IgD-negative memory B cell (primary cell): ENCODE measurements at regions not wholly inside any gene's neighbourhood (a gene's known extent, or its start where the extent isn't known, plus 50 kb on each side); places are given as distances from the start of the nearest gene placed in this dataset.
"Not testable (repeated sequence)": the region's sequence is repeated elsewhere in the genome, so short reads cannot be mapped to it uniquely, and the experiment has no call there.

Experiments used
- H3K27ac Mint-ChIP-seq, 3 donors: one replicate each; pipeline ENCODE4 v1.8.0; 2020 to 2022; ENCODE audit warnings: mild to moderate bottlenecking in 3 of 3, mixed read lengths in 3 of 3, moderate library complexity in 1 of 3
- H3K27me3 Mint-ChIP-seq: one replicate; pipeline ENCODE4 v1.8.0; 2021; ENCODE audit warnings: mixed read lengths
- H3K36me3 Mint-ChIP-seq: one replicate; pipeline ENCODE4 v1.8.0; 2020; ENCODE audit warnings: mild to moderate bottlenecking, mixed read lengths
- H3K4me1 Mint-ChIP-seq, 3 donors: one replicate each; pipeline ENCODE4 v1.8.0; 2020 to 2022; ENCODE audit warnings: mixed read lengths in 3 of 3, mild to moderate bottlenecking in 1 of 3
- H3K4me3 Mint-ChIP-seq, 4 donors: one replicate each; pipeline ENCODE4 v1.8.0; 2020 to 2022; ENCODE audit warnings: mild to moderate bottlenecking in 4 of 4, mixed read lengths in 4 of 4, moderate library complexity in 3 of 4
- H3K9me3 Mint-ChIP-seq, 3 donors: one replicate each; pipeline ENCODE4 v1.8.0; 2020 to 2021; ENCODE audit warnings: mixed read lengths in 3 of 3, mild to moderate bottlenecking in 1 of 3

- H3K4me1 Mint-ChIP-seq, H3K36me3 Mint-ChIP-seq, H3K9me3 Mint-ChIP-seq, H3K4me3 Mint-ChIP-seq, H3K27me3 Mint-ChIP-seq, H3K27ac Mint-ChIP-seq: not testable (repeated sequence)
Observed at GRCh38 chr2:132220589-132220988, 58.8 kb upstream of the ANKRD30BL start.

GRCh38 chr2:132221886-132222285, 60.1 kb upstream of the ANKRD30BL start:
- H3K27me3 Mint-ChIP-seq, H3K27ac Mint-ChIP-seq, H3K9me3 Mint-ChIP-seq, H3K4me3 Mint-ChIP-seq, H3K4me1 Mint-ChIP-seq, H3K36me3 Mint-ChIP-seq: not testable (repeated sequence)

- Mint-ChIP-seq H3K4me3 (no peak overlapping the region), H3K27me3 (peaks cover 2% of the 10 kb centered on the region), H3K4me1 (no peaks in the 10 kb centered on the region), H3K9me3 (peaks cover 6 to 9% (median 6%) of the 10 kb centered on the region in 3 donors), H3K27ac (no peak overlapping the region), H3K36me3 (no peaks in the 10 kb centered on the region)
Observed at GRCh38 chr2:132252191-132252893, 90.6 kb upstream of the ANKRD30BL start.

- no peaks in the 10 kb centered on the region for H3K36me3 Mint-ChIP-seq
- no peaks in the 10 kb centered on the region for H3K4me1 Mint-ChIP-seq
- peaks cover 6 to 9% (median 6%) of the 10 kb centered on the region in 3 donors for H3K9me3 Mint-ChIP-seq
- no peak overlapping the region for H3K4me3 Mint-ChIP-seq
- H3K27ac Mint-ChIP-seq, result no peak overlapping the region
- peaks cover 6% of the 10 kb centered on the region for H3K27me3 Mint-ChIP-seq
Observed at GRCh38 chr2:132252894-132253264, 91.1 kb upstream of the ANKRD30BL start.

- no peaks in the 10 kb centered on the region for H3K36me3 Mint-ChIP-seq
- peaks cover 6% of the 10 kb centered on the region for H3K27me3 Mint-ChIP-seq
- peak overlapping the region in 1 of 4 donors; percentile 12 for H3K4me3 Mint-ChIP-seq
- peaks cover 6 to 9% (median 6%) of the 10 kb centered on the region in 3 donors for H3K9me3 Mint-ChIP-seq
- H3K4me1 Mint-ChIP-seq, result no peaks in the 10 kb centered on the region
- no peak overlapping the region for H3K27ac Mint-ChIP-seq
Observed at GRCh38 chr2:132253496-132254305, 91.9 kb upstream of the ANKRD30BL start.

GRCh38 chr2:132254306-132254919, 92.7 kb upstream of the ANKRD30BL start:
- not testable (repeated sequence) for H3K27ac Mint-ChIP-seq, H3K4me1 Mint-ChIP-seq, H3K27me3 Mint-ChIP-seq, H3K36me3 Mint-ChIP-seq, H3K9me3 Mint-ChIP-seq
- peak overlapping the region in 1 of 4 donors; percentile 12 for H3K4me3 Mint-ChIP-seq

- Mint-ChIP-seq H3K9me3 (peaks cover 0 to 6% (median 0%) of the 10 kb centered on the region in 3 donors), H3K36me3 (no peaks in the 10 kb centered on the region), H3K27me3 (peaks cover 6% of the 10 kb centered on the region), H3K4me3 (no peak overlapping the region), H3K4me1 (no peaks in the 10 kb centered on the region), H3K27ac (no peak overlapping the region)
Observed at GRCh38 chr2:132255714-132256113, 94.0 kb upstream of the ANKRD30BL start.

GRCh38 chr2:132256251-132256902, 94.6 kb upstream of the ANKRD30BL start:
- Mint-ChIP-seq H3K36me3 (no peaks in the 10 kb centered on the region), H3K4me1 (no peaks in the 10 kb centered on the region), H3K27ac (no peak overlapping the region), H3K4me3 (no peak overlapping the region), H3K9me3 (peaks cover 0 to 6% (median 0%) of the 10 kb centered on the region in 3 donors), H3K27me3 (peaks cover 6% of the 10 kb centered on the region)

GRCh38 chr2:132256903-132257300, 95.2 kb upstream of the ANKRD30BL start:
- H3K4me1 Mint-ChIP-seq, H3K27ac Mint-ChIP-seq, H3K4me3 Mint-ChIP-seq, H3K9me3 Mint-ChIP-seq, H3K27me3 Mint-ChIP-seq, H3K36me3 Mint-ChIP-seq: not testable (repeated sequence)

GRCh38 chr2:132257301-132258171, 95.8 kb upstream of the ANKRD30BL start:
- H3K4me1 Mint-ChIP-seq, H3K36me3 Mint-ChIP-seq, H3K27me3 Mint-ChIP-seq, H3K4me3 Mint-ChIP-seq, H3K9me3 Mint-ChIP-seq, H3K27ac Mint-ChIP-seq: not testable (repeated sequence)

- H3K4me1 Mint-ChIP-seq, H3K36me3 Mint-ChIP-seq, H3K27me3 Mint-ChIP-seq, H3K4me3 Mint-ChIP-seq, H3K9me3 Mint-ChIP-seq, H3K27ac Mint-ChIP-seq: not testable (repeated sequence)
Observed at GRCh38 chr2:132259276-132259675, 97.5 kb upstream of the ANKRD30BL start.

GRCh38 chr2:132265595-132265994, 103.8 kb upstream of the ANKRD30BL start:
- H3K27ac Mint-ChIP-seq, H3K36me3 Mint-ChIP-seq, H3K27me3 Mint-ChIP-seq, H3K4me1 Mint-ChIP-seq, H3K9me3 Mint-ChIP-seq, H3K4me3 Mint-ChIP-seq: not testable (repeated sequence)

- Mint-ChIP-seq H3K27me3 (no peaks in the 10 kb centered on the region), H3K9me3 (peaks cover 0 to 4% (median 0%) of the 10 kb centered on the region in 3 donors), H3K27ac (no peak overlapping the region), H3K36me3 (peaks cover 2% of the 10 kb centered on the region), H3K4me3 (no peak overlapping the region), H3K4me1 (peaks cover 0 to 4% (median 2%) of the 10 kb centered on the region in 3 donors)
Observed at GRCh38 chr2:132267105-132267497, 105.3 kb upstream of the ANKRD30BL start.

- not testable (repeated sequence) for H3K9me3 Mint-ChIP-seq, H3K4me3 Mint-ChIP-seq, H3K27ac Mint-ChIP-seq, H3K4me1 Mint-ChIP-seq, H3K27me3 Mint-ChIP-seq, H3K36me3 Mint-ChIP-seq
Observed at GRCh38 chr2:132267498-132268283, 105.9 kb upstream of the ANKRD30BL start.
